ENCODE measurements at regions not wholly inside any gene's neighbourhood (a gene's known extent, or its start where the extent isn't known, plus 50 kb on each side); places are given as distances from the start of the nearest gene placed in this dataset.
A peak's percentile ranks its signal among the peaks of the same experiment; 100 is the strongest.

GRCh38 chr7:47661051-47661714 is 79.3 kb upstream of the TNS3 start:
- intact Hi-C loops (cut with micrococcal nuclease), result no loop called here
- Histone ChIP-seq H3K79me2 (ENCODE audit: control insufficient read depth, insufficient read depth, low read length) (no peaks in the 10 kb centered on the region), H3K9me3 (ENCODE audit: control extremely low read depth in 1 of 3, control insufficient read depth in 2 of 3, insufficient read depth in 1 of 3, low read length in 2 of 3) (no peaks in the 10 kb centered on the region), H3K4me2 (replicated peaks; ENCODE audit: low read depth, low read length, poor library complexity, severe bottlenecking) (peak overlapping the region; percentile 37), H3K9ac (ENCODE audit: low read length) (no peak overlapping the region), H4K20me1 (ENCODE audit: control insufficient read depth, insufficient read depth, low read length, poor library complexity, severe bottlenecking) (no peaks in the 10 kb centered on the region), H2AFZ (ENCODE audit: insufficient read depth, low read depth, low read length, poor library complexity, severe bottlenecking) (no peak overlapping the region), H3K4me3 (ENCODE audit: control extremely low read depth in 1 of 5, extremely low read depth in 1 of 5, insufficient read depth in 1 of 5, low read depth in 2 of 5, low read length in 4 of 5) (no peak overlapping the region), H3K27me3 (replicated peaks in 1 of 4; ENCODE audit: control extremely low read depth in 1 of 4, control insufficient read depth in 3 of 4, insufficient read depth in 4 of 4, low read length in 3 of 4) (no peaks in the 10 kb centered on the region), H3K4me1 (ENCODE audit: control insufficient read depth in 2 of 2, insufficient read depth in 2 of 2, low read length in 2 of 2) (peaks cover 7 to 24% of the 10 kb centered on the region in 2 donors), H3K27ac (ENCODE audit: low read length in 2 of 2) (no peak overlapping the region), H3K36me3 (replicated peaks in 1 of 2; ENCODE audit: control extremely low read depth in 1 of 2, control insufficient read depth in 1 of 2, extremely low read depth in 1 of 2, insufficient read depth in 2 of 2, low read length in 1 of 2) (no peaks in the 10 kb centered on the region)
- H3K27ac Mint-ChIP-seq, result peak overlapping the region; percentile 67
- DNase-seq, result no peak
- 88% methylated on average over 1 of the region's 7 CpGs for WGBS (ENCODE audit: insufficient coverage)
- POLR2A ChIA-PET, result no interaction called here
- ATAC-seq (ENCODE audit: low read depth), result no peak
- CTCF ChIA-PET, result interaction anchor here (1.1 to 1.5 kb wide), 2 partner anchors 14 to 79 kb away, joined by 3 read pairs; partner anchors contain the start of gene TNS3
- no peak for TF ChIP-seq CTCF (IDR thresholded peaks at IDR 0.05)
- TF ChIP-seq EZH2 (IDR thresholded peaks at IDR 0.05; ENCODE audit: borderline replicate concordance, insufficient read depth, low read depth, low read length, poor library complexity, severe bottlenecking), result no peak
- peak overlapping the region; percentile 16 for H3K4me3 Mint-ChIP-seq
- H3K4me1 Mint-ChIP-seq, result peaks cover 26% of the 10 kb centered on the region
- H3K9me3 Mint-ChIP-seq (ENCODE audit: insufficient read depth), result no peaks in the 10 kb centered on the region
- no peaks in the 10 kb centered on the region for H3K27me3 Mint-ChIP-seq

GRCh38 chr7:47659664-47660462 is 78.0 kb upstream of the TNS3 start:
- ATAC-seq (ENCODE audit: low read depth), result no peak
- H3K9me3 ChIP-seq (ENCODE audit: control extremely low read depth in 1 of 3, control insufficient read depth in 2 of 3, insufficient read depth in 1 of 3, low read length in 2 of 3), result no peaks in the 10 kb centered on the region
- intact Hi-C loops (cut with micrococcal nuclease), result no loop called here
- no peaks in the 10 kb centered on the region for H3K79me2 ChIP-seq (ENCODE audit: control insufficient read depth, insufficient read depth, low read length)
- ChIA-PET CTCF (interaction anchor here (1.1 to 1.5 kb wide), 2 partner anchors 13 to 78 kb away, joined by 3 read pairs; partner anchors contain the start of gene TNS3), POLR2A (interaction anchor here (0.6 kb wide), 1 partner anchor 10 kb away, joined by 5 read pairs; no protein-coding TSS in a partner anchor)
- no peak for DNase-seq
- H2AFZ ChIP-seq (ENCODE audit: insufficient read depth, low read depth, low read length, poor library complexity, severe bottlenecking), result no peak overlapping the region
- Mint-ChIP-seq H3K4me1 (peaks cover 19% of the 10 kb centered on the region), H3K27ac (peak overlapping the region; percentile 10), H3K27me3 (no peaks in the 10 kb centered on the region), H3K9me3 (ENCODE audit: insufficient read depth) (no peaks in the 10 kb centered on the region), H3K4me3 (no peak overlapping the region)
- no peak overlapping the region for H3K9ac ChIP-seq (ENCODE audit: low read length)
- H3K4me3 ChIP-seq (ENCODE audit: control extremely low read depth in 1 of 5, extremely low read depth in 1 of 5, insufficient read depth in 1 of 5, low read depth in 2 of 5, low read length in 4 of 5), result no peak overlapping the region
- no peak overlapping the region for H3K4me2 ChIP-seq (replicated peaks; ENCODE audit: low read depth, low read length, poor library complexity, severe bottlenecking)
- H3K4me1 ChIP-seq (ENCODE audit: control insufficient read depth in 2 of 2, insufficient read depth in 2 of 2, low read length in 2 of 2), result peaks cover 7 to 14% of the 10 kb centered on the region in 2 donors
- H3K27me3 ChIP-seq (replicated peaks in 1 of 4; ENCODE audit: control extremely low read depth in 1 of 4, control insufficient read depth in 3 of 4, insufficient read depth in 4 of 4, low read length in 3 of 4), result no peaks in the 10 kb centered on the region
- TF ChIP-seq EZH2 (IDR thresholded peaks at IDR 0.05; ENCODE audit: borderline replicate concordance, insufficient read depth, low read depth, low read length, poor library complexity, severe bottlenecking), result no peak
- no peaks in the 10 kb centered on the region for H4K20me1 ChIP-seq (ENCODE audit: control insufficient read depth, insufficient read depth, low read length, poor library complexity, severe bottlenecking)
- H3K27ac ChIP-seq (ENCODE audit: low read length in 2 of 2), result no peak overlapping the region
- no peaks in the 10 kb centered on the region for H3K36me3 ChIP-seq (replicated peaks in 1 of 2; ENCODE audit: control extremely low read depth in 1 of 2, control insufficient read depth in 1 of 2, extremely low read depth in 1 of 2, insufficient read depth in 2 of 2, low read length in 1 of 2)
- 95% methylated on average over 12 of the region's 12 CpGs for WGBS (ENCODE audit: insufficient coverage)
